ENCODE measurements at regions not wholly inside any gene's neighbourhood (a gene's known extent, or its start where the extent isn't known, plus 50 kb on each side); places are given as distances from the start of the nearest gene placed in this dataset.

DNA sequence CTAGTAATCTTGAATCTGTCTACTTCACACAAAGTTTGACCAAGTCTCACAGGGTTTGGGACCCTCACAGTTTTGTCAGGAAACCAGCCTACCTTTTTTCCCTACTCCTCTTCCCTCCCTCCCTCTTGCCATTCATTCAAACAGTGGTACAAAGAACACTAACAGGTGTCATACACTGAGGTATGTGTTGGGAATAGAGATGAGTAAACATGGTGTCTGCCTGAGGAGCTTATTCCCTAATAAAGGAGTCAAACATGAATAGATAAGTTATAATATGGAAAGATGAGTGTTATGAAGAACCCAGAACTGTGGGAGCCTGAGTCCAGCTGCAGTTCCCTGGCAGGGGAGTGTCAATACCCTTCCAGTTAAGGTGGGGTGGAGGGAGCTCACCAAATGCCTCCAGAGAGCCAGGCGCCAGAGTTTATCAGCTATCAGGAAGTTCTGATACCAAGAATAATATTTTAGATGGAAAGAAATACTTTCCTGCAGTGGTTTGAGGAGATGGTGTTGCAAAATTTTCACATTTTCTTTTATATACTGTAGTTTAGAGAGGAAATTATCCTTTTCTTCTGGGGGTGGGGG lies 183.4 kb upstream of the NR3C1 start:
- ChIA-PET POLR2A (no interaction called here), CTCF (interaction anchor here (0.6 kb wide), 1 partner anchor 44 kb away, joined by 3 read pairs; no protein-coding TSS in a partner anchor)
- no peak for DNase-seq (ENCODE audit: extremely low spot score)
- TF ChIP-seq ZNF384 (IDR thresholded peaks at IDR 0.05): no peak
- no peak for TF ChIP-seq L3MBTL2 (conservative IDR thresholded peaks at IDR 0.05)
- no peak for TF ChIP-seq LEF1 (IDR thresholded peaks at IDR 0.05; ENCODE audit: borderline replicate concordance)

DNA sequence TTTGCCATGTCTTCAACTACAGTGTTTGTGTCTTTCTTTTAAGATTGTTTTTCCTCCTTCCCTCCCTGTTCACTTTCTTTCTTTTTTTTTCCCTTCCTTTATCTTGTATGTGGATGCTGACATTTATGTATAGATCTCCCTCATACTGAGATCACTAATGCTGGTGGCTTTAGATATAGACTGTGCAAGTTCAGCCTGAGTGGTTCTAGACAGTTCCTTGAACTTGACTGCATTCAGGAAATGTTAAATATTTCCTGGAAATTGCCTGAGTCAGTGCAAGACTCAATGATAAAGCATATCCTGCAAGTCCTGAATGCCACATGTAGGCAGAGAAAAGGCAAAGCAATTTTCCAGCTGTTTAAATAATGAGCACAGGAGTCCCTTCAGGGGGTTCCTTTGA lies 182.5 kb upstream of the NR3C1 start:
- no peak for DNase-seq (ENCODE audit: extremely low spot score)
- CTCF ChIA-PET: no interaction called here
- POLR2A ChIA-PET: interaction anchor here (0.7 kb wide), 1 partner anchor 585 kb away, joined by 3 read pairs; the partner anchor contains the start of gene KCTD16
- TF ChIP-seq FOXK2 (IDR thresholded peaks at IDR 0.05) (no peak), ELF4 (IDR thresholded peaks at IDR 0.05) (no peak)
- TF ChIP-seq, protein P1, sequence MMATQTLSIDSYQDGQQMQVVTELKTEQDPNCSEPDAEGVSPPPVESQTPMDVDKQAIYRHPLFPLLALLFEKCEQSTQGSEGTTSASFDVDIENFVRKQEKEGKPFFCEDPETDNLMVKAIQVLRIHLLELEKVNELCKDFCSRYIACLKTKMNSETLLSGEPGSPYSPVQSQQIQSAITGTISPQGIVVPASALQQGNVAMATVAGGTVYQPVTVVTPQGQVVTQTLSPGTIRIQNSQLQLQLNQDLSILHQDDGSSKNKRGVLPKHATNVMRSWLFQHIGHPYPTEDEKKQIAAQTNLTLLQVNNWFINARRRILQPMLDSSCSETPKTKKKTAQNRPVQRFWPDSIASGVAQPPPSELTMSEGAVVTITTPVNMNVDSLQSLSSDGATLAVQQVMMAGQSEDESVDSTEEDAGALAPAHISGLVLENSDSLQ (IDR thresholded peaks at IDR 0.05): no peak

DNA sequence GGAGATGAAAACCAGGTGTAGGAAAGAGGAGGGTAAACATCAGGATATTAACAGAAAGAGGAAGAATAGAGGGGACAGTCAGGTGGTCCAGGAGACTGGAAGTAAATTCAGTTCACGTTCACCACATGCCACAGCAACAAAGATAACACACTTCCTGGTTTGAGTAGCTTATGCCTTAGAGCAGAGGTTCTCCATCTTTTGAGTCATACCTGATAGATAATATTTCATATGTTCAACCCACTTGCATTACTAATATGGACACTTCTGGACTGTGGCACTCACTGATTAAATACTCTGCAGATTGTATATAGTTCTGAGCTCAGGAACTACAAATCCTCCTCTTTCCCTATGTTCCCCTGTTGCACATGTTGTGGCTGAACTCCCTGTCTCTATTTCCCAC lies 179.9 kb upstream of the NR3C1 start:
- POLR2A ChIA-PET: interaction anchor here (0.7 kb wide), 1 partner anchor 562 kb away, joined by 3 read pairs; no protein-coding TSS in a partner anchor
- DNase-seq (ENCODE audit: extremely low spot score): no peak
- TF ChIP-seq BHLHE40 (IDR thresholded peaks at IDR 0.05; ENCODE audit: borderline replicate concordance) (no peak), ZNF384 (IDR thresholded peaks at IDR 0.05) (no peak), CTBP1 (IDR thresholded peaks at IDR 0.05; ENCODE audit: borderline replicate concordance) (no peak)
- CTCF ChIA-PET: interaction anchor here (1.0 kb wide), 1 partner anchor 10 kb away, joined by 3 read pairs; no protein-coding TSS in a partner anchor

DNA sequence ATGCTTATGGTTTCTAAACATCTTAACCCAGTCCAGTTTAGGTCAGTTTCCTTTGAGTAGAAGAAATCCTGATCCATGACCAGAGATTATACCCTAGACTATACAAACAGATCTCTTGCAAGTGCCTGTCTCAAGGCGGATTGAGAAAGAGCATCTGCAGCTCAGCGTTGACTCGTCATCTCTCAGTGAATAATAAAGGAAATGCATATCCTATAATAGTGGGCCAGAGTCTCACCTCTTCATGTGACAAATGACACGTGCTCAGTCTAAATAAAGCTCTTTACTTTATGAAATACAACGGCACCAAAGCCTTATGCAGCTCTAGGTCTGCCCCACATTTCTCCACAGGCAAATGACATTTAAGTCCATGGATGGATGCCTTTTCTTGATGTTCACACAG lies 179.4 kb upstream of the NR3C1 start:
- ChIA-PET POLR2A (interaction anchor here (0.7 kb wide), 1 partner anchor 562 kb away, joined by 3 read pairs; no protein-coding TSS in a partner anchor), CTCF (interaction anchor here (1.0 kb wide), 1 partner anchor 9 kb away, joined by 3 read pairs; no protein-coding TSS in a partner anchor)
- no peak for DNase-seq (ENCODE audit: extremely low spot score)
- no peak for TF ChIP-seq SP1 (IDR thresholded peaks at IDR 0.05)

DNA sequence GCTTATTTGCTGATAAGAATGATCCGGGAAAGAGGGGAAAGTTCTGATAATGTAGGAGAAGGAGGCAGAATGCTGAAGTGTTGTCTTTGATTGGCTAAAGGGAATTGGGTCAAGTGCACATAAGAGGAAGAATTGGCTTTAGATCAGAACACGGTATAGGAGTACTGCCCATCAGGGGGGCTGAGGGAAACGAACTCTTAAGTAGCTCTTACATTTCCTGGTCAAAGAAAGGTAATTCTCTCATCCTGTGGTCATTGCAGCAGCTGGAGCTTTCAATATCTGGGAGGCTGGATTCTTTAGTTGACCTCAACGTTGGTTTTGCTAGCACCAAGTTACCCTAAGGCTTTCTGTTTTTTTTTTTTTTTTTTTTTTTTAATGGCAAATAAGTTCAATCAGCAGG lies 178.7 kb upstream of the NR3C1 start:
- DNase-seq (ENCODE audit: extremely low spot score): no peak
- ChIA-PET POLR2A (no interaction called here), CTCF (no interaction called here)
- TF ChIP-seq L3MBTL2 (conservative IDR thresholded peaks at IDR 0.05) (no peak), FOXM1 (IDR thresholded peaks at IDR 0.05; ENCODE audit: borderline replicate concordance) (no peak), SP1 (IDR thresholded peaks at IDR 0.05) (no peak), LEF1 (IDR thresholded peaks at IDR 0.05; ENCODE audit: borderline replicate concordance) (no peak), BHLHE40 (IDR thresholded peaks at IDR 0.05; ENCODE audit: borderline replicate concordance) (no peak), CTBP1 (IDR thresholded peaks at IDR 0.05; ENCODE audit: borderline replicate concordance) (no peak), FOXA1 (IDR thresholded peaks at IDR 0.05) (no peak), SUZ12 (IDR thresholded peaks at IDR 0.05) (no peak), FOXK2 (IDR thresholded peaks at IDR 0.05) (no peak), HDGF (IDR thresholded peaks at IDR 0.05; ENCODE audit: borderline replicate concordance) (no peak), ZNF384 (IDR thresholded peaks at IDR 0.05) (no peak)
- TF ChIP-seq, protein P1 (IDR thresholded peaks at IDR 0.05): no peak

DNA sequence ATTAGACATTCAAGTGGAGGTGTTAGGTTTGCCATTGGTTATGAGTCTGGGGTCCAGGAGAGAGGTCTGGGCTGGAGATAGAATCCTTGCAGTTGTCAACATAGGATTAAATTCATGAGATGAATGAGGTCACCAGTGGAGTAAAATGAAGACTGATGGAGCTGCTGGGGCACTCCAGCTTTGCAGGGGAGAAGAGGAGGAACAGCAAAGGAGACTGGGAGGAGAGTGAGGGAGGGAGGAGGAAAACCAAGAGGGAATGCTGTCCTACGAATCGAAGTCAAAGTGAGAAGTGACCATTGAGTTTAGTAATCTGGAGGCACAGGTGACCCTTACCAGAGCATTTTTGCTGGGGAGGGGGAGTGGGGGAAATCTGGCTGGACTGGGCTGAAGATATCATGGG lies 178.2 kb upstream of the NR3C1 start:
- ChIA-PET POLR2A (no interaction called here), CTCF (no interaction called here)
- no peak for DNase-seq (ENCODE audit: extremely low spot score)
- TF ChIP-seq ZNF384 (IDR thresholded peaks at IDR 0.05): no peak
- no peak for TF ChIP-seq FOXA1 (IDR thresholded peaks at IDR 0.05)
- no peak for TF ChIP-seq L3MBTL2 (conservative IDR thresholded peaks at IDR 0.05)
- TF ChIP-seq, protein P1 (IDR thresholded peaks at IDR 0.05): no peak
- no peak for TF ChIP-seq HDGF (IDR thresholded peaks at IDR 0.05; ENCODE audit: borderline replicate concordance)
- no peak for TF ChIP-seq TARDBP (IDR thresholded peaks at IDR 0.05)
- no peak for TF ChIP-seq SUZ12 (IDR thresholded peaks at IDR 0.05)
- TF ChIP-seq LEF1 (IDR thresholded peaks at IDR 0.05; ENCODE audit: borderline replicate concordance): no peak
- TF ChIP-seq SP1 (IDR thresholded peaks at IDR 0.05): no peak
- no peak for TF ChIP-seq CTBP1 (IDR thresholded peaks at IDR 0.05; ENCODE audit: borderline replicate concordance)
- no peak for TF ChIP-seq BHLHE40 (IDR thresholded peaks at IDR 0.05; ENCODE audit: borderline replicate concordance)
- no peak for TF ChIP-seq NFRKB (IDR thresholded peaks at IDR 0.05)
- TF ChIP-seq FOXK2 (IDR thresholded peaks at IDR 0.05): no peak
- no peak for TF ChIP-seq ARNT (IDR thresholded peaks at IDR 0.05)
- TF ChIP-seq FOXM1 (IDR thresholded peaks at IDR 0.05; ENCODE audit: borderline replicate concordance): no peak

DNA sequence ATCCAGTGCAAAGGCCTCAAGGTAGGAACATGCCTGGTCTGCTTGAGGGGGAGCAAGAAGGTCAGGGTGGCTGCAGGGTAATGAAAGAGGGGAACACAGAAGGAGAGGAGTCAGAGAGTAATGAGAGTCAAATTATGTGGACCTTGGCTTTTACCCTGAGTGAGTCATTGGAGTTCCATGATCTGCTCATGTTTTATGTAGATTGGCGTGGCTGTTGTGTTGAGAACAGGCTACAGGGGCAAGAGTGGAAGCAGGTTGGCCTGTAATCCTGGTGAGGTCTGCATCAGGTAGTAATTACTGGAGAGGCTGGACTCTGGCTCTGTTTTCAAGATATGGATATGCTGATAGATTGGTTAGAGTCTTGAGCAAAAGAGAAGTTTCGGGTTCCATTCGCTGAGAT lies 177.7 kb upstream of the NR3C1 start:
- TF ChIP-seq FOXM1 (IDR thresholded peaks at IDR 0.05; ENCODE audit: borderline replicate concordance): no peak
- TF ChIP-seq SP1 (IDR thresholded peaks at IDR 0.05): no peak
- TF ChIP-seq ARNT (IDR thresholded peaks at IDR 0.05): no peak
- TF ChIP-seq FOXK2 (IDR thresholded peaks at IDR 0.05): no peak
- no peak for TF ChIP-seq LEF1 (IDR thresholded peaks at IDR 0.05; ENCODE audit: borderline replicate concordance)
- TF ChIP-seq BHLHE40 (IDR thresholded peaks at IDR 0.05; ENCODE audit: borderline replicate concordance): no peak
- no peak for TF ChIP-seq SUZ12 (IDR thresholded peaks at IDR 0.05)
- no peak for TF ChIP-seq HDGF (IDR thresholded peaks at IDR 0.05; ENCODE audit: borderline replicate concordance)
- TF ChIP-seq ZNF384 (IDR thresholded peaks at IDR 0.05): no peak
- no peak for TF ChIP-seq ELF4 (IDR thresholded peaks at IDR 0.05)
- no peak for TF ChIP-seq L3MBTL2 (conservative IDR thresholded peaks at IDR 0.05)
- TF ChIP-seq FOXA1 (IDR thresholded peaks at IDR 0.05): no peak
- DNase-seq (ENCODE audit: extremely low spot score): no peak
- ChIA-PET CTCF (no interaction called here), POLR2A (no interaction called here)
